OCI-LY7 (cell line): ENCODE measurements at regions not wholly inside any gene's neighbourhood (a gene's known extent, or its start where the extent isn't known, plus 50 kb on each side); places are given as distances from the start of the nearest gene placed in this dataset.

Experiments used
- CTCF ChIP-seq: fragments of 200-600 bp; sonication (generic); conservative IDR thresholded peaks from 2 replicates; pipeline ENCODE4 v1.5.1; 2014; ENCODE audit warnings: mild to moderate bottlenecking, antibody characterized with exemption, low read length, moderate library complexity, mixed read lengths
- EZH2phosphoT487 ChIP-seq: fragments of 200-600 bp; sonication (generic); IDR thresholded peaks from 2 replicates; pipeline ENCODE4 v1.6.1; 2018; ENCODE audit warnings: low read depth, borderline replicate concordance, mild to moderate bottlenecking, mixed run types, antibody characterized with exemption, low read length, moderate library complexity, mixed read lengths

- no peak for TF ChIP-seq CTCF
- no peak for TF ChIP-seq EZH2phosphoT487
Observed at GRCh38 chr5:33194914-33195313, 245.9 kb upstream of the TARS1 start.
